K562 (cell line): ENCODE measurements at regions not wholly inside any gene's neighbourhood (a gene's known extent, or its start where the extent isn't known, plus 50 kb on each side); places are given as distances from the start of the nearest gene placed in this dataset.

Source experiments
- SMARCA4 ChIP-seq: fragments of 450-650 bp; IDR thresholded peaks from 2 replicates; pipeline ENCODE4 v1.6.1; 2016
- TF ChIP-seq, protein P1 (sequence below): fragments of 250-450 bp; sonication (Bioruptor Pico); IDR thresholded peaks from 2 replicates; pipeline ENCODE4 v1.4.0; 2020

DNA sequence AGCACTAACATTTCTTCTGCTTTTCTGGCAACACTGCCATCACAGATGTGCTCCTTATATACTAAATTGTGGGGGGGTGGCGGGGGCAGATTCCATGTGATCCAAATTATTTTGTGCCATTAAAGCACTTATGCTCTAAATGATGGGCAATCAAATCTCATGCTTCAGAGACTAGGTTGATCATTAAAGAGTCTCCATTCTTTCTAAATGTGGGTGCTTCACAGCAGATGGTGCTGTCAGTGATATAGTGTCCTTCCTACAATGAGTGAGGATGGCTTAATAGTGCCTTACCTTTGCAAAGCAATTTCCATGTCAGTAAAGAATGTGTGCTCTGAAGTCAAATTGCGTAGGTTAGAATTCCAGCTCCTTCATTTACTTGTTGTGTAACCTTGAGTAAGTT is 589.8 kb downstream of the ETS1 start:
- TF ChIP-seq, protein P1, sequence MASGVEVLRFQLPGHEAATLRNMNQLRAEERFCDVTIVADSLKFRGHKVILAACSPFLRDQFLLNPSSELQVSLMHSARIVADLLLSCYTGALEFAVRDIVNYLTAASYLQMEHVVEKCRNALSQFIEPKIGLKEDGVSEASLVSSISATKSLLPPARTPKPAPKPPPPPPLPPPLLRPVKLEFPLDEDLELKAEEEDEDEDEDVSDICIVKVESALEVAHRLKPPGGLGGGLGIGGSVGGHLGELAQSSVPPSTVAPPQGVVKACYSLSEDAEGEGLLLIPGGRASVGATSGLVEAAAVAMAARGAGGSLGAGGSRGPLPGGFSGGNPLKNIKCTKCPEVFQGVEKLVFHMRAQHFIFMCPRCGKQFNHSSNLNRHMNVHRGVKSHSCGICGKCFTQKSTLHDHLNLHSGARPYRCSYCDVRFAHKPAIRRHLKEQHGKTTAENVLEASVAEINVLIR (CRISPR knock-in tag): no peak
- no peak for TF ChIP-seq SMARCA4
